ENCODE measurements at regions not wholly inside any gene's neighbourhood (a gene's known extent, or its start where the extent isn't known, plus 50 kb on each side); places are given as distances from the start of the nearest gene placed in this dataset.

- H3K4me1 ChIP-seq (ENCODE audit: insufficient read depth, low read length, poor library complexity, severe bottlenecking), result no peaks in the 10 kb centered on the region
- intact Hi-C loops (cut with micrococcal nuclease; ENCODE audit: unreplicated experiment), result no loop called here
- H3K9me3 ChIP-seq (ENCODE audit: low read depth, low read length, poor library complexity, severe bottlenecking), result no peaks in the 10 kb centered on the region
- no peak for DNase-seq (ENCODE audit: low spot score)
- no peak overlapping the region for H3K4me3 ChIP-seq (ENCODE audit: low read depth, low read length, poor library complexity, severe bottlenecking)
- no peak overlapping the region for H3K27ac ChIP-seq (ENCODE audit: low read depth, low read length, poor library complexity, severe bottlenecking)
- no peaks in the 10 kb centered on the region for H3K27me3 ChIP-seq (replicated peaks; ENCODE audit: insufficient read depth, low read depth, low read length, poor library complexity)
- ChIA-PET CTCF (no interaction called here), POLR2A (ENCODE audit: low non-redundant PET) (no interaction called here)
- TF ChIP-seq CTCF (conservative IDR thresholded peaks at IDR 0.05; ENCODE audit: low read depth, low read length) (no peak), EZH2 (IDR thresholded peaks at IDR 0.05; ENCODE audit: borderline replicate concordance, low read depth, low read length, poor library complexity, severe bottlenecking) (no peak)
- no TSS peak for BruUV-seq (replicated peaks)
- no peaks in the 10 kb centered on the region for H3K36me3 ChIP-seq (ENCODE audit: insufficient read depth, low read length, poor library complexity, severe bottlenecking)
These were observed 246.6 kb downstream of the HAPSTR1 start for GRCh38 chr16:9338068-9338467.

- Histone ChIP-seq H3K27ac (ENCODE audit: low read depth, low read length, poor library complexity, severe bottlenecking) (no peak overlapping the region), H3K9me3 (ENCODE audit: low read depth, low read length, poor library complexity, severe bottlenecking) (no peaks in the 10 kb centered on the region), H3K4me1 (ENCODE audit: insufficient read depth, low read length, poor library complexity, severe bottlenecking) (no peaks in the 10 kb centered on the region), H3K36me3 (ENCODE audit: insufficient read depth, low read length, poor library complexity, severe bottlenecking) (no peaks in the 10 kb centered on the region), H3K27me3 (replicated peaks; ENCODE audit: insufficient read depth, low read depth, low read length, poor library complexity) (no peaks in the 10 kb centered on the region), H3K4me3 (ENCODE audit: low read depth, low read length, poor library complexity, severe bottlenecking) (no peak overlapping the region)
- ChIA-PET POLR2A (ENCODE audit: low non-redundant PET) (no interaction called here), CTCF (no interaction called here)
- BruUV-seq (replicated peaks), result no TSS peak
- DNase-seq (ENCODE audit: low spot score), result no peak
- intact Hi-C loops (cut with micrococcal nuclease; ENCODE audit: unreplicated experiment), result no loop called here
- TF ChIP-seq EZH2 (IDR thresholded peaks at IDR 0.05; ENCODE audit: borderline replicate concordance, low read depth, low read length, poor library complexity, severe bottlenecking) (no peak), CTCF (conservative IDR thresholded peaks at IDR 0.05; ENCODE audit: low read depth, low read length) (no peak)
These were observed 247.1 kb downstream of the HAPSTR1 start for GRCh38 chr16:9338510-9338909.

GRCh38 chr16:9340526-9341256 lies 249.2 kb downstream of the HAPSTR1 start:
- intact Hi-C loops (cut with micrococcal nuclease; ENCODE audit: unreplicated experiment), result no loop called here
- peak; percentile 4 for DNase-seq (ENCODE audit: low spot score)
- TF ChIP-seq CTCF (conservative IDR thresholded peaks at IDR 0.05; ENCODE audit: low read depth, low read length) (no peak), EZH2 (IDR thresholded peaks at IDR 0.05; ENCODE audit: borderline replicate concordance, low read depth, low read length, poor library complexity, severe bottlenecking) (no peak)
- ChIA-PET POLR2A (ENCODE audit: low non-redundant PET) (no interaction called here), CTCF (no interaction called here)
- no TSS peak for BruUV-seq (replicated peaks)
- Histone ChIP-seq H3K9me3 (ENCODE audit: low read depth, low read length, poor library complexity, severe bottlenecking) (no peaks in the 10 kb centered on the region), H3K27me3 (replicated peaks; ENCODE audit: insufficient read depth, low read depth, low read length, poor library complexity) (no peaks in the 10 kb centered on the region), H3K4me1 (ENCODE audit: insufficient read depth, low read length, poor library complexity, severe bottlenecking) (no peaks in the 10 kb centered on the region), H3K4me3 (ENCODE audit: low read depth, low read length, poor library complexity, severe bottlenecking) (no peak overlapping the region), H3K36me3 (ENCODE audit: insufficient read depth, low read length, poor library complexity, severe bottlenecking) (no peaks in the 10 kb centered on the region), H3K27ac (ENCODE audit: low read depth, low read length, poor library complexity, severe bottlenecking) (no peak overlapping the region)
